Right lobe of liver (tissue), 4 donors: ENCODE measurements at regions not wholly inside any gene's neighbourhood (a gene's known extent, or its start where the extent isn't known, plus 50 kb on each side); places are given as distances from the start of the nearest gene placed in this dataset.

Source experiments
- POLR2A ChIP-seq: fragments of 450-650 bp; IDR thresholded peaks from one replicate; pipeline ENCODE4 v1.6.1; 2017; ENCODE audit warnings: antibody characterized with exemption, mild to moderate bottlenecking
- TF ChIP-seq, protein P1 (sequence below), 4 donors: fragments of 200-600 bp in 3 of 4; fragments of 450-650 bp in 1 of 4; IDR thresholded peaks; one replicate each; pipeline versions ENCODE4 v1.5.1 to v1.8.0; 2016 to 2022; ENCODE audit warnings: antibody characterized with exemption in 4 of 4, mild to moderate bottlenecking in 2 of 4
- donor health status: DM: no; HTN: no; CAD: no.
- donor health status: DM: no; HTN: no; CAD: no.
- donor health status: DM: no; HTN: yes; CAD: no.

DNA sequence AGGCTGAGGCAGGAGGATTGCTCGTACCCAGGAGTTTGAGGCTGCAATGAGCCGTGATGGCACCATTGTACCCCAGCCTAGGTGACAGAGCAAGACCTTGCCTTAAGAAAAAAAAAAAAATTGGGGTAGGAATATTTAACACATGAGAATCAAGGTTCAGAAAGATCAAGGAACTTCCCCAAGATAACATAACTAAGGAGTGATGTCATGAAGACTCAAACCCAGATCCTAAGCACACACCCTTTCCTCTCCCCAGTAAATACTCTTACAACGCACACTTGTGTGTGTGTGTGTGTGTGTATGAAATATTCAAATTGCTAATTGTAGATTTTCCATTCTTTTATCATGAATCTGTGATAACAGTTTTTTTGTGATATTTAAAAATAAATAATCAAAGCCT, 90.6 kb upstream of the NUDT4 start:
- TF ChIP-seq, protein P1, sequence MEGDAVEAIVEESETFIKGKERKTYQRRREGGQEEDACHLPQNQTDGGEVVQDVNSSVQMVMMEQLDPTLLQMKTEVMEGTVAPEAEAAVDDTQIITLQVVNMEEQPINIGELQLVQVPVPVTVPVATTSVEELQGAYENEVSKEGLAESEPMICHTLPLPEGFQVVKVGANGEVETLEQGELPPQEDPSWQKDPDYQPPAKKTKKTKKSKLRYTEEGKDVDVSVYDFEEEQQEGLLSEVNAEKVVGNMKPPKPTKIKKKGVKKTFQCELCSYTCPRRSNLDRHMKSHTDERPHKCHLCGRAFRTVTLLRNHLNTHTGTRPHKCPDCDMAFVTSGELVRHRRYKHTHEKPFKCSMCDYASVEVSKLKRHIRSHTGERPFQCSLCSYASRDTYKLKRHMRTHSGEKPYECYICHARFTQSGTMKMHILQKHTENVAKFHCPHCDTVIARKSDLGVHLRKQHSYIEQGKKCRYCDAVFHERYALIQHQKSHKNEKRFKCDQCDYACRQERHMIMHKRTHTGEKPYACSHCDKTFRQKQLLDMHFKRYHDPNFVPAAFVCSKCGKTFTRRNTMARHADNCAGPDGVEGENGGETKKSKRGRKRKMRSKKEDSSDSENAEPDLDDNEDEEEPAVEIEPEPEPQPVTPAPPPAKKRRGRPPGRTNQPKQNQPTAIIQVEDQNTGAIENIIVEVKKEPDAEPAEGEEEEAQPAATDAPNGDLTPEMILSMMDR (IDR thresholded peaks at IDR 0.05): no peak
- TF ChIP-seq POLR2A: no peak
